HG03575 (cell line): ENCODE measurements at regions not wholly inside any gene's neighbourhood (a gene's known extent, or its start where the extent isn't known, plus 50 kb on each side); places are given as distances from the start of the nearest gene placed in this dataset.
"Not testable (repeated sequence)": the region's sequence is repeated elsewhere in the genome, so short reads cannot be mapped to it uniquely, and the experiment has no call there.

Experiments used
- ATAC-seq: cut with Tn5 transposase; IDR thresholded peaks from one replicate; pipeline ENCODE4 v1.9.1; 2021; ENCODE audit not compliant: unreplicated experiment, insufficient number of reproducible peaks, low FRiP score; ENCODE audit errors: extremely low read depth

DNA sequence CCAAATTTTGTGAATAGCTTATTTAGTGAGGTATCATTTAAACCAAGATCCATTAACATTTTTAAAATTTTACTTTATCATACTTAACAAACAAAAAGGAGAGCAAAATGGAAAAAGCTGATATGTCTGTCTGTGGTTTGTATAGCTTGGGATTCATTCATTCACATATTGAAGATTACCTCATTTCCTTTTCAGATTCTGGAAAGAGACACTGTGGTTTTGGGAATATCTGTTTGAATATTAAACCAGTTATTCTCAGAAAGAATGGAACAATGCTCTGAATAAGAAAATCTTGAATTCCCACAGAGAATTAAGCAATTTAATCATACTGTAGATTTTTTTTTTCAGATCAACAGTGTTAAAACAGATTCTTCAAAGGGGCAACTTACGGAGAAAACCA lies 93.8 kb upstream of the PRDX6 start:
- ATAC-seq: no peak

DNA sequence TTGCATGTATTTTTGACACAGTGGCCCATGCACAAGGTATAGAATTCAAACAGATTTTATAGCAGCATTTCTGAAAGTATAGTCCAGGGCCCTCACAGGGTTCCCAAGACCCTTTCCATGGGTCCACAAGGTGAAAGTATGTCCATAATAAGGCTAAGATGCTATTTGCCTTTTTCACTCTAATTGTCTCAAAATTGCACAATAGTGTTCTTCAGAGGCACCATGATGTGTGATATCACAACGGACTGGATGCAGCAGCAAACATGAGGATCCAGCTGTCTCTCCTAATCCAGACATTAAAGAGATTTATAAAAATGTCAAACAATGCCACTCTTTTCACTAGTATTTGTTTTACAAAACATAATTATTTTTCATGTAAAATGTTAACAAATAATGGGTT lies 88.8 kb upstream of the PRDX6 start:
- ATAC-seq: no peak

DNA sequence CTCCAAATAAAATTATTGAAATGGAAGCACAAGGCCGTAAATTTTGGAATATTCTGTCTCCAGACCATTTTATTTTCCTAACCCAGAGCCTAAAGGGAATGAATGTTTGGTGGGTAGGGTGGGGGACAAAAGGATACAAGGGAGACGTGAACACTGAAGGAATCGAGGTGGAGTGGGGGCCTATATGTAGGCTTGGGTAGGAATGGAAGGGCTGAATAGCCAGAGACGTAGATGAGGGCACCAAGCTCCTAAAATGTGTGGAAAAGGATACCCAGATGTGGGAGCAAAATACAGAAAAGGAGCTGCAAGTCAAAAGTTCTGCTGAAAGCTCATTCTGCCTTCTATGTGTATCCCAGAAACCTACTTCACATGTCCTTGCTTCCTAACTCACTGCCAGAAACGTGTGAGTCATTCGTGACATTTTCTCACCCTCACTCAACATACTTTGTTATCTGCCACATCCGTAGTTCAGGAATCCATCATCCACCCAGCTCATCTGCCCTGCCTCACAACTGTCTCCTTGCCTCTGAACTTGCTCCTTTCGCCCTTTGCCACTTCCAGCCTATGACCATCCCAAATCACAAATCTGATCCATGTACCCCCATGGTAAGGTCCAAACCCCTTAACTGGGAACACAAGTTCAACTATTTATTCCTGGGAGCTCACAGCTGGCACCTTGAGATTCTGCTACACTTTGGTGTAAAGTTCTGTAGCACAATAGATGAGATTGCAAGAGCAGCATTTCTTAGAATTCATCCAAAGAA lies 84.1 kb upstream of the PRDX6 start:
- no peak for ATAC-seq

DNA sequence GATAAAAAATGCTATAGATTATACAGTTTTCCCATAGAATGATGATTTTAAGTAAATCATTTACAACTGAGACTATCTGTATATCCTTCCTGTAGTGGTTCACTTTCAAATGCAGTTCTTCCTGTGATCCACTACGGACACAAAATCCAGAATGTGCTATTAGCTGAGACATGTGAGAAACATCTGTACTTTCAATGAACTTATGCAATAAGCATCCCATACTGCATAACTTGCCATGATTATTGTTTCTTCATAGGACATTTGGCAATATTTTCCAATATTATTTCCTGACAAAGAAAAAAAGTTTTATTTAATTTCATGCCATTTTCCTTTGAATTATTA lies 83.5 kb upstream of the PRDX6 start:
- ATAC-seq: no peak

DNA sequence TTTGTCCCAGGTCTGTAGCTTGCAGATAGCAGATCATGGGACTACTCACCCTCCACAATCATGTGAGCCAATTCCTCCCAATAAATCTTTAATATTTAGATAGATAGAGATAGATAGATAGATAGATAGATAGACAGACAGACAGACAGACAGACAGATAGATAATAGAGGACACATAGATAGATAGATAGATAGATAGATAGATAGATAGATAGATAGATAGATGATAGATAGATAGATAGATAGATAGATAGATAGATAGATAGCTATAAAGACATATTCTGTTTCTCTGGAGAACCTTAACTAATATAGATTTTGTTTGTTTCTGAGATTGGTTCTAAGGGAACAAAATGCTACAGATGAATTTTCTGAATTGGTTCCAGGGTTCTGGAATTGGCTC lies 82.3 kb upstream of the PRDX6 start:
- not testable (repeated sequence) for ATAC-seq

DNA sequence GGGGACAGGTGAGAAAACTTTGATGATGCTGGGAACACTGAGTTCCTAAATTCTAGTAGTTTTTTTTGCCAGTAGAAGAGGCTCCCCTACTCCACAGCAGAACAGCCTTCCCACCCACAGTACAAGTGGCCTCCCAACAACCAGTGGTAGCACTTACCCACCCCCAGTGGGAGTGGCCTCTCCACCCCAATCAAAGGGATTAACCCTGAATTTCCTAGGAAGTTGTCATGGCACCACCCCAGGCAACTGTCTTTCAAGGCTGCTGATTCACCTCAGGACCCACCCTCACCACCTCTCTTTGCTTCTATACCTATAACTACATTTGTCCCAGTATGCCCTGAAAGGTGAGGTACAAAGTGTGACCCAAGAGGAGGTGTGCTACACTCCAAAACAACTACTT lies 81.4 kb upstream of the PRDX6 start:
- ATAC-seq: no peak

DNA sequence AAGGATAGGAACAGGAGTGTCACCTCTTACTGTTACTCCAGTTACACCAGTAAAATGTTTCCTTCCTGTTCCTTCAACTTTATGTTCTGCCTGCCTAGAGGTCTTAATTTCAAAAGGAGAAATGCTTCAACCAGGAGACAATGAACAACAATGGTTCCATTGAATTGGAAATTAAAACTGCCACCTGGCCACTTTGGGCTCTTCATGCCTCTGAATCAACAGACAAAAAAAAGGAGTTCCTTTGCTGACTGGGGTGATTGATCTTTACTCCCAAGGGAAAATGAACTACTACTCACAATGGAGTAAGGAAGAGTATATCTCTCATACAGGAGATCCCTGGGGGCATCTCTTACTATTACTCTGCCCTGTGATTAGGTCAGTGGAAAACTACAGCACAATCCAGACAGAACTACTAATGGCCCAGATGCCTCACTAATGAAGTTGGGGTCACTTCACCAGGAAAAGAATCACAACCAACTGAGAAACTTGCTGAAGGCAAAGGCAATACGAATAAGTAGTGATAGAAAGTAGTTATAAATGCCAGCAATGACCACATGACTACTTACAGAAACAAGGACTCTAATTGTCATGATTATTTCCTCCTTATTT lies 76.6 kb upstream of the PRDX6 start:
- no peak for ATAC-seq

DNA sequence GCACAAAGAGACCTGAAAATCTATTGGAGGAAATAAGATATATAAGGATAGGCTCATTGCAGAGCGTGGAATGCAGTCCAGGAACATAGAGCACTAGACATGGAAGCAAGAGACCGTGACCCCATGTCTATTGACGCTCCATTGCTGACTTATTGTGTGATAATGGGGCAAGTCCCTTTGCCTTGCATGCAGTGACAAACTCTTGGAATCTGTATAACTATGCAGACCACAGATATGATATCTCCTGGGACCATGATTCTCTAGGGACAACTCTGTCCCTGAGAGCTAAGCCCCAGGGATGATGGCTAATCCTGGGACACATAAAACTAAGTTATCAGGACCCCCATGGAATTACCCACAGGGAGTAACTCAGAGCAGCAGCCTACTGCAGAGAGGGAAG lies 73.1 kb upstream of the PRDX6 start:
- no peak for ATAC-seq

DNA sequence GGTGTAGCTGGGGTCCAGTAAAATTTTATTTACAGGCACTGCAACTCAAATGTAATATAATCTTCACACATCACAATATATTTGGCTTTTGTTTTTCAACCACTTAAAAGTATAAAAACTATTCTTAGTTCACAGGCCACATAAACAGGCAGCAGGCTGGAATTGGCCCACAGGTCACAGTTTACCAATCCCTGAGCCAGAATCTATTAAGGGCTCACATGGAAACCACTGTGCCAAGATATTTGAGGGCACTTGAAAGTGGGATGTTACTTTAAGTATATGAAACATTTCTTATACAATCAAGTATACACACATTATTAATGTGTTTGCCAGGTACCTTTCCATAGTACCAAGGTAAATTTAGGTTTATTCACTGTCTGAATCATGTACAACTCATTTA lies 71.9 kb upstream of the PRDX6 start:
- no peak for ATAC-seq

DNA sequence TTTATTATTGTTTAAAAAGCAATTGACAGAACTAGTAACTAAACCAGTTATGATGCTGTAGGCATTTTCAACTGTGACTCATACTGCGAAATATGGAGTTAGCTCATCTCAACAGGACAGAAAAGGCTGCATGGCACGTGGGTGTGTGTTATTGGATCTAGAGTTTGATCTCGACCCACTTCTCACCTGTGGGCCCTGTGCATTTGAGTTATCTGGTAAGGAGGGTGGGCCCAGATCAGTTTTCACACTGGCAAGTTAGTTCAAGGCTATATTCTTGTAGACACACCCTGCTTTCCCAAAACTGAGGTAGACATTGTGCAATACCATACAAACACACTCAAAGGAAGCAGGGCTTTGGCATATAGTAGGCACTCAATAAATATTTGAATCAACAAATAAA lies 71.3 kb upstream of the PRDX6 start:
- ATAC-seq: no peak

DNA sequence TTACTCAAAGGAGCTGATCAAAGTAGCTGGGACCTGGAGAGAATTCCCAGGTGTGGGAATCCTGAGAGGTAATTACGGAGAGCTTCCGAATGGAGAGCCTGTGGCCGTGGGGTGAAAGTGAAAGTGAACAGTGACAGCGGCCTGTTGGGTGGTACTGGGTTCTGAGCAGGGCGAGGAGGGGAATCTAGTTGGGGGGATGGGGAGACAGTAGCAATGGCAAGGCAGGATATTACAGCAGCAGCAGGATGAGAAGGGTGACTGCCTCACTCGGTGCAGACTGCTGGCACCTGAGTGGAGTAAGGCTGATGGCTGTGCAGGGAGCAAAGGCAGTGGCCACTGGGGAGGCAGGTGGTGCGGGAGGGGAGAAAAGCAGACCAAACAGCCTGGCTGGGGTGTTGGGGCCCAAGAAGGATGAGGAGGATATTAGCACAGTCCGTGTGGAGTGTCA lies 70.3 kb upstream of the PRDX6 start:
- no peak for ATAC-seq

DNA sequence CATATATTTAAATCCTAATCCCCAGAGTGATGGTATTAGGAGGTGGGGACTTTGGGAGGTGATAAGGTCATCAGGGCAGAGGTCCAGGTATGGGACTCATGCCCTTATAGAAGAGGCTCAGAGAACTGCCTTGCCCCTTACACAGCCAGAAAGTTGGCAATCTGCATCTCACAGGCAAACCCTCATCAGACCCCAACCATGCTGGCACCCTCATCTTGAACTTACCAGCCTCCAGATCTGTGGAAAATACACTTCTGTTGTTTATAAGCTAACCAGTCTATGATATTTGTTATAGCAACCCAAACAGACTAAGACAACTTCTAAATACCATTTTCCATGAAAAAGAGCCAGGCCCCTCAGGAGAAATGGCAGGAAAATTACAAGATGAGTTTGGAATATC lies 69.3 kb upstream of the PRDX6 start:
- ATAC-seq: no peak

DNA sequence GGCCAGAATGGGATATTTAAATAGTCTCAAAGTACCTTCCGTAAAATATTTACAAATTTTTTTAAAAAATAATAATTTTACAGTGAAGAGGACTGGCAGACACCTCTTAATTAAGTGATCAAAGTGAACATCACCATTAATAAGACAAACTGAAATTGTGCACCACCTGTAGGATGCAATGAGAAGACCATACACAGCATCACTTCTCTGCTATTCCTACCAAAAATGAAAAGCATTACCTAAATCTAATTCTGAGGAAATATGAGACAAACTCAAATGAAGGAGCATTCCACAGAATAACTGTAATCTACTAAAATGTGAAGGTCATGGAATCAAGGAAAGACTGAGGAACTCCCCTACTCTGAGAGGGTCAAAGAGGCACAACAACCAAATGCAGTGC lies 68.2 kb upstream of the PRDX6 start:
- ATAC-seq: no peak

DNA sequence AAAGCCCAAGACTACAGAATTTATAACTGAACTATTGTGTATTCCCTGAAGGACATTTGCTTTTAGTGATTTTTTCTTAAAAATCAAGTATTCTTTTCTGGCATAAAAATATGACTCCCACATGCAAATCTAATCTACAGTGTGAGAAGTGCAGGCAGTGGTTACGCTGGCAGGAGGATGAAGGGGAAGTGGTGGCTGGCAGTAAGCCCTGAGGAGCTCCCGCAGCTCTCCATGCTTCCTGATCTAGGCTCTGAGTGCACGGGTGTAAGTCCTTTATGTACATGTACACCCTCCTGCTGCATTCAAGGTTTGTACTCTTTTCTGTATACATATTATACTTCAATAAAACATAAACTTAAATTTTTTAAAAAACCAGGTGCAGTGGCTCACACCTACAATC lies 67.5 kb upstream of the PRDX6 start:
- ATAC-seq: no peak

DNA sequence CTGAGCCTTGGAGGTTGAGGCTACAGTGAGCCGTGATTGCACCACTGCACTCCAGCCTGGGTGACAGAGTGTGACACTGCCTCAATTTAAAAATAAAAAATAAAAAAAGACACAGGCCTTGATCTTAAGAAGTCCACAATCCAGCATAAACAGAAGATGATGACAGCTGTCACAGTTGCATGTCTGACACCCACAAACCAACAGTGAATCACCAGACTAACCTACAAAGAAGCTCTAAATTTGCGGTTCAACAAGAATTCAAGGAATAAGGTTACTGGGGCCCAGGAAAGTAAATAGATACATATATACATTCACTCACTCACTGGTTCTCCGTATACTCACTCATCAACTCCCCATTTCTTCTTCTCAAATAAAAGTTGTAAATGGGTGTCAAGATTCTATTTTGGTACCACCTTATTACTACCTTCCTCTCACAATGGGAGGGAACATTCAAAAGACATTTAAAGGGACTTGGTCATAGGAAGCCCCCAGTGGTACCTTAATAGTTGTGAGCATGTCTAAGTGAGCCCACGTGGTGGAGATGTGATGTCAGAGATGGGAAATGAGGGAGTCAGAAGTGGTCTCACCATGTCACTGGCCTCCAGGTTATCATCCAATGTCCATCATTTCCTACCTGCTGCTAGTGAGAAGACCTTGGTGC lies 66.9 kb upstream of the PRDX6 start:
- ATAC-seq: peak; percentile 3

DNA sequence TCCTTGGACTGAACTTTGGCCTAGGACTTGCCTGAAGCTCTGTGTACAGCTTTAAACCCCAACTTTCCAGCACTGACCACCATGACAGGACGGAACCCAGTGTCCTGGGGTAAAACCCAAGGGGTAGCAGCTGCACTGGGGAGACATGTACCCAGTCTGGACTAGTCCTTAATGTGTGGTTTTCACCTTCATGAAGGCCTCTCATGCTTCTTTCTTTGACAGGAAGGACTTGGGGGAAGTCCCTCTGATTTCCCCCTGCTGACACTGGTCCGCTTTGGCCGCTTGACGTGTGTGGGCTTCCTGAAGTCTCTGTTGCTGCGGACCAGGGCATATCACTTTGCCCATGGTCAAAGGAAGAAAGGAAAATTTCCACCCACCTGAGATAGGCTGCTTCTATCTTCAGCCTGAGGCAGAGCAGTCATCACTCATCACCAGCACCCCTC lies 66.3 kb upstream of the PRDX6 start:
- ATAC-seq: peak; percentile 31

DNA sequence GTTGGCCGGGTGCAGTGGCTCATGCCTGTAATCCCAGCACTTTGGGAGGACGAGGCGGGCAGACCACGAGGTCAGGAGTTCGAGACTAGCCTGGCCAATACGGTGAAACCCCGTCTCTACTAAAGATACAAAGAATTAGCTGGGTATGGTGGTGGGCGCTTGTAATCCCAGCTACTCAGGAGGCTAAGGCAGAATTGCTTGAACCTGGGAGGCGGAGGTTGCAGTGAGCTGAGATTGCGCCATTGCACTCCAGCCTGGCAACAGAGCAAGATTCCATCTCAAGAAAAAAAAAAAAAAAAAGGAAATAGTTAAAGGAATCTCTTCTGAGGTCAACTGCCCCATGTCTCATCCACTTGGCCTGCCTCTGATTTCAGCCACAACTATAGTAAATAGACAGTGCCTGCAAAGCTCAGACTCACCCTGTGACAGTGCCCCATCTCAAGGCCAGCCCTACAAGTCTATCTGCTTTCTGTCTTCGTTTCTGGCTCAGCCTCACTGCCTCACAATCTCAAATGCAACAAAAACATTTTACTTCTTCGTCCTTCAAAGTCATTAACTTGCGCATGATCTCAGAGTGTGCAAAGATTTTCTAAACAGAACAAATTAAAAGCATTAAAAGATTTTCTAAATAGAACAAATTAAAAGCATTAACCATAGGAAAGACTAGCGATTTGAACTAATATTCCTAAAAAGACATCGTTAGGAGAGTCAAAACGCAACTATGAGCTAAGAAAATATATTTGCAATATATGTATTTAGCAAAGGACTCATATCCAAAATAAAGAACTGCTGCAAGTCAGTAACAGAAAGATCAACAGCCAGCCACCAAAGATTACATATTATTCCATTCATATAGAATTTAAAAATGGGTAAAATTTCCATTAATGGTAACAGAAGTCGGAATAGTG lies 65.0 kb upstream of the PRDX6 start:
- no peak for ATAC-seq

DNA sequence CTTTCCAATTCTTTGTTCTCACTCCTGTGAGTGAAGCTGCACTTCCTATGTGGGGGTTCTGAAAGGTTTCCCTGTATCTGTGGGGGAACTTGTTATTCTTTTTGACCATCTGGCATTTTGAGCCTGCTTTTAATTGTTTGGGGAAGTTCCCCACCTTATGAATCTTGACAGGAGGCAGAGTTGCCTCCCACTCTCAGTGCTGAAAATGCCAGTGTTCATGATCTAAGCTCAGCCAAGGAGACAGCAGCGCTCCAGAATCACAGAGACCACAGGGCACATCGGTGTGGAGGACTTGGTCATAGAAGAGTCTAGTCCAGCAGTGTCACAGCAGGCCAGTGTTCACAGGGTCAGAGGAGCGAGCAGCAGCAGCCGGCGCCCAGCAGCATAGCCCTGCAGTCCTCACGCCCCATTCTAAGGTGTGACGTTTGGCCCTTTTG lies 63.8 kb upstream of the PRDX6 start:
- ATAC-seq: no peak

DNA sequence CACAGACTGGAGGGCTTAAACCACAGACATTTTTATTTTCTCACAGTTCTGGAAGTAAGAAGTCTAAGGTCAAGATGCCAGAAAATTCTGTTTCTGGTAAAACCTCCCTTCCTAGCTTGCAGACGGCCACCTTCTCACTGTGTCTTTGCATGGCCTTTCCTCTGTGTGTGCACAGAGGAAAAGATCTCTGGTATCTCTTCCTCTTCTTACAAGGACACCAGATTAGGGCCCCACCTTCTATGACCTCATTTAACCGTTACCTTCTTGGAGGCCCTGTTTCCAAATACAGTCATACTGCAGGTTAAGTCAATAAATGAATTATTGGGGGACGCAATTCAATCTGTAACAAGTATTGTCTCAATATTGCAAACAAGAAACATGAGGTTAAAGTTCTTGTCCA lies 63.0 kb upstream of the PRDX6 start:
- no peak for ATAC-seq
